NCI-H510A treated with DMSO at 0.1 percent for 48 hours (cell line): ENCODE measurements at regions not wholly inside any gene's neighbourhood (a gene's known extent, or its start where the extent isn't known, plus 50 kb on each side); places are given as distances from the start of the nearest gene placed in this dataset.

Experiments
- DNase-seq: peaks from one replicate; lab custom pipeline; 2025; lab: John Stamatoyannopoulos, UW

DNA sequence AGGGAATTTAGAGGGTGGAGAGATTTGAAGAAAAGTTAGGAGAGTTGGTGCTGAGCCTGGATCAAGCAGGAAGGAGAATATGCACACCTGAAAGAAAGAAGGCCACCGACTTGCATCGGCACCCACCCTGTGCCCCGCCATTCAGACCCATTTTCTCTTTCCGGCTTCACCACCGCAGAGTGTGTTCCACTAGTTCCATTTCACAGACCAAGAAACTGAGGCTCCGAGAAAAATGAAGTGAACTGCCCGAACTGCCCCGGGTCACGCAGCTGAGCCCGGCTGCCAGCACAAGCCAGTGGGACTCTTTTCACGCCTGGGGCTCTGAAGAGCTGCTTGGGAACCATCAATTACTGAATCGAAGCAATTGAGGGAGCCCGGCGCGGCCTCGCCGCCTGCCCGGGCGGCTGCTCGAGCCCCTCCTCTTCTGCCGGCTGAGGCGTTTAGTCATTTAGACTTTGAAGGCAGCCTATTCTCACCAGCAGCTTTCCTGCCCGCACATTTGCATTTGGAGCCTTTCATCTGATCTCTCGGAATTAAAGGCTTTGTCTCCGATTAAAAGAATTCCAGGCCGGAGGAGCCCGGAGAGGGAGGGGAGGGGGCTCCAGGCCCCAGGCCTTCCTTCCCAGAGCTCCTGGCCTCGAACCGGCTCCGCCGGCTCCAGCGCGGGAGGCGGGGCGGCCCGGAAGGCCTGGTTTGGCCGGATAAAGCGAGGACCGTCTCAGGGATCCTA is 140.2 kb upstream of the PJA1 start:
- no peak for DNase-seq

DNA sequence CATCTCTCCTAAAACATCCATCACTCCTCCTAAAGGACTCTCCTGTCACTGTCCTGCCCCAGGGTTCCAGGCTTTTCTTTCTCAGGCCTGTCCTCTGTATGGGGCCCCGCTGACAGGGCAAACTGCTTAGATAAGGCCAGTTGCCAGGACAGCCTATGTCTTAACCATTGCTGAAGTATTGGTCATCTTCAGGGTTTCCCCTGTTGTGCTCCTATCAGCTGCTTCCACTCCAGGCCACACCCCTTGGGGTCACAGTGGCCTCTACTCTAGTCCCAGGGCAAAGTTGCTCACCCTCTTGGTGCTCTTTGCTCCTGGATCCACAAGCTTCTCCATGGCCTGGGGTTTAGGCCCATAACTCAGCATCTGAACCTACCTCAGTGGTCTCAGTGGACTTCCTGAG is 138.0 kb upstream of the PJA1 start:
- no peak for DNase-seq

DNA sequence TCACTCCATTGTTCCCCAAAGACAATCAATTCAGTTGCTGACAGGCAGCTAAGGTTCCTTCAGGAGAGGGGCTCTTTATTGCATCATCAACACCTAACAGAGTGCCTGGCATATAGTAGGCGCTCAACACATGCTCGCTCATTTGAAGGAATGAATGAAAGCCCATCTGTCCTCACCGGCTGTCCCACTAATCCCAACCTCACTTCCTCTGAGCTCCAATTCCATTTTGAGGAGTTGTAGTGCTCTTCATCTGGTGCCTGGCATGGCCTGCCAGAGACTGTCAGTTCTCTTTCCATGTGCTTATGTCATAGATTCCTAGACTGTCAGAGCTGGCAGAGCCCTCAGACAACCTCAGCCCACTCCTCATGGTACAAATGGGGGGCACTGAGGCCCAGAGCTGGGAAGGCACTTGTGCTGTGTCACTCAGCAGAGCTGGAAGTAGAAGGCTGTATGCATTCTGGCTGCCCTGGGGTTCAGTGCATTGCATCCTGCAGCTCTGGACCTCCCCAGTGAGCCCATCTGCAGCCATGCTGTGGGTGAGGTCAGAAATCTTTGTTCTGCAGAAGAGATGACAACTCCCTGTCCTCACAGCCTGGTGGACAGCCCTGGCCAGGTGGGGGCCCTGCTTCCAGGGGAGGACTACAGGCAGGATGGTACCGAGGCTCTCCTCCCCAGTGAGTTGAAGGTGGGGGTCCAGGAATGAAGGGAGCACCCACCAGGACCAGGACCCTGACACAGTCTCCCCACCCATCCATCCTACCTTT is 134.9 kb upstream of the PJA1 start:
- no peak for DNase-seq

DNA sequence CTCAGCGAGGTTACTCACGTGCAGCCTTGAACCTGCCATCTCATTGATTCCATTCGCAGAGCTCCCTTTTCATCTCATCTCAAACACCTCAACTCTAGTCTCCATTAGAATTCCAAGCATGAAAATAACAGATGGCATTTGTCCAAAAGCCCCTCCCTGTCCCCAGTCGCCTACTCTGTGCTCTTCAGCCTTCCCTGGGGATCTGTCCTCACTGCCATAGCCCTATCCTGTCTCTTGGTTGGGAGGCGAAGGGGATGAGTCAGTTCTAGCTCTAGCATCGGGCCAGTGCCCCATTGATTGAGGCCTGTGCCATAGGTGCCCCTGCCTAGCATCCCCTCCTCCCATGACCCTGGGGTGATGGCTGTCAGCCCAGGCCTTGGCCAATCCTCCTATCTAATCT is 134.0 kb upstream of the PJA1 start:
- DNase-seq, result no peak

DNA sequence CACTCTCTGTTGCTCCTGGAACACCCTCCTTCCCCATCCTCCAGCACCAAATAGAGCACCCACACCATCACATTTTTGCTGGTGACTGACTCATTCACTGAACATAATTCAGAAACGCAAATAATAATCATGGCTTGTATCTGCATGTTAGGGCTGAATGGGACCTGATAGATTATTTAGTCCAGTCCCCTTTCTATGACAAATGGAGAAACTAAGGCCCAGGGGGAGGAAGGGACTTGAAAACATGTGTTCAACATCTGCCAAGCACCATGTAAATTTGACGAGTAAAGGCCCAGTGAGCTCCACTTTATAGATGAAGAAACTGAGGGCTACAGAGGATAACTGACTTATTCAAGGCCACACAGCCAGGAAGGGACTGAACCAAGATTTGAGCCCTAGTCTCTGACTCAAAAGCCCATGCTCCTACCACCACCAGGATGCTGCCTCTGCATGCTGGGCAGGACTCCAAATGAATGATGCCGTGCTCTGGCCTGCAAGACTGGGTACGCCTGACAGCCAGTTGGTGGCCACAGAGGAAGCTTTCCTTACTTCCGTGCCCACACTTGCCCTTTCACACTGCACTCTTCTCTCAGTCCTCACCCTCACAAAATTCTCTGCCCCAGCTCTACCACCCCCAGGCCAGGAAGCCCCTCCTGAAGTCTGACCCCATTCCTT is 133.3 kb upstream of the PJA1 start:
- no peak for DNase-seq

DNA sequence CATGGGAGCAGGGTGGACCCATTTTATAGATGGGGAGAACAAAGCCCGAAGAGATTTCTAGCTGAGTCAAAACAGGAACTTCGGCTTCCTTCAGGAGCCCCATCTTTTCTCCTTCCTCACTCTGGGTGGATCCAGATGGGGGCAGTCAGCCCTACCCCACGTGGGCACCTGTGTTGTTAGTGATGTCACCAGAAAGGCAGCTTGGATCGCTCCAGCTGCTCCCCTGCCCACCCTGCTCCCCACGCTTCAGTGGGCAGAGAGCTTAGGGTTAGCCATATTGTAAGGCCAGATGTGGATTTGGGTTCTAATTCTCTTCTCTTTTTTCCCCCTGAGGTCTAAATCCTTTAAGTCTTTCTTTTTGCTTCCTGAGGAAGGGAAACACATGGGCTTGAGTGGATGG is 132.3 kb upstream of the PJA1 start:
- DNase-seq, result no peak

DNA sequence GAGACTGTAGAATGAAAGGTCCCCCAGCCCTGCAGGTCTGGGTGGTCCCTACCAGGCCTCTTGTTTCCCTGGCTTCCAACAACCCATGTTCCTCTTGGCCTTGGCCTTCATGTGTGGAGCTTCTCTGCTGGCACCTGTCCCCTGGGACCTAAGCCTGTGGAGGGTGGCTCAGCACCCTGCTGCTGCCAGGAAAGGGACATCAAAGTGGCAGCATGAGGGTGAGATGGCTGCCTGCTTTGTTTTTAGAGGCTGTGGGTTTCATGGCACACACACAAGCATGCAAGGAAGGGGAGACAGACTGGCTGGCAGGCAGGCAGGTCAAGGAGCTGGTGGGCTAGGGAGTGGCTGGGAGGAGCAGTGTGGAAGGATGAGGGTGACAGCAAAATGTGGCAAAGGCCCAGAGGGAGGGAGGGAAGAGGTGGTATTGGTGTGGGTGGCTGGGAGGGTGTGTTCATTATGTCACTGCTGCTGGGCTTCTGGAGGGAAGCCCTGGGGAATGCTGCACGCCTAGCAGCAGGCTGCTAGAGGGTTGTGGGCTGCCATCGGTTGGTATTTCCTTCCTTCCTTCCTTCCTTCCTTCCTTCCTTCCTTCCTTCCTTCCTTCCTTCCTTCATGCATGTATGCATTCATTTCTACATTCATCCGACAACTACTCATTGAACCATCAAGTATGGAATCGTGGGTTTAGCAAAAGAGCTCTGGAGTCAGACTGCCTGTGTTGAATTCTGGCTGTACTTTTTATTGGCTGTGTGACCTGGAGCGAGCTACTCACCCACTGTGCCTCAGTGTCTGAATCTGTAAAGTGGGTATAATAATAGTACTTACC is 128.7 kb upstream of the PJA1 start:
- DNase-seq, result no peak

DNA sequence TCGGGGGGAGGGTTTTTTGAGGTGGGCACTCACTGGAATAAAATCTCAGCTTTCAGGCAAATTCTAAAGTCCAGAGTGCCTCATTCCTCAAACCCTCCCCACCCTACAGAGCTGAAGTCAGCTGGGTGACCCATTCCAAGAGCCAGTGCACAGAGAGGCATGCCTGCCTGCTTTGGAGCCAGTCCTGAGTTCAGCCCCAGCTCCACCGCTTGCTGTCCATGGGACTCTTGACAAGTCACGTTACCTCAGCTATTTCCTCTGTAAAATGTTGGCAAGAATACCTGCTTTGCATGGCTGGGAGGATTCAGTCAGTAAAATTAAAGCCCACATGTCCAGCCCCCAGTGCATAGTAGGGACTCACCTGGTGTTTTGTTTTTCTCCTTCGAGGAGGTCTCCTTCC is 125.9 kb upstream of the PJA1 start:
- no peak for DNase-seq

DNA sequence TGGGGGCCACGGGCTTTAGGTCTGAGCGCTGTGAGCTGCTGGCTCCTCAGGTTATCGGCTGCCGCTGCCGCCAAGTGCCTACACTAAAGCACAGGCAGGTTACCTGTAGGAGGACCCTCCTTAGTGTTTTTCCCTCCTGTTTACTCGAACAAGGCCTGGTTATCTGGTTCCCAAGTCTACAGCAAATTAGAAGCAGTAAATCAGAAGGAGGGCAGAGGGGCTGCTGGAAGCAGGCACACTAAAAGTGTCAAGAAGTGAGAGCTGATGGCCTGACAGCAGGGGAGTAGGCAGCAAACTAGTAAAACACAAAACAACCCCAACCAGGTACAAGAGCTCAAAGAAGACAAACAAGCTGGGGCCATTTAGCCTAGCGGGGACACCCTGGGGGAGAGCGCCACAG is 125.0 kb upstream of the PJA1 start:
- no peak for DNase-seq

DNA sequence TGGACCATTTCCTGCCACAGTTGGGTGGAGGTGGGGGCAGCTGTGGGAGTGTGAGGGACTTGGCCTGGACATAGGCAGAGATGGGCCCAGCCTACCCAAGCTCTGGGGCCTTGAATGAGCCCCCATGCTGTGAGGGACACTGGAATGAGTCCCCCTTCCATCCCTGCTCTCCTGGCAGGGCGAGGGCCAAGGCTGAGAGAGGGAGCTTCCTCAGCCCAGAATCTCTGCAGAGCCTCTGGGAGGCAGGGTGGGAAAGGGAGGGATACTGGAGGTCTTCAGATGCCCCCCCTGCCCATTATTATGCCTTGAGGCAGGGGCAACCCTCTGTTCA is 124.5 kb upstream of the PJA1 start:
- DNase-seq, result no peak

DNA sequence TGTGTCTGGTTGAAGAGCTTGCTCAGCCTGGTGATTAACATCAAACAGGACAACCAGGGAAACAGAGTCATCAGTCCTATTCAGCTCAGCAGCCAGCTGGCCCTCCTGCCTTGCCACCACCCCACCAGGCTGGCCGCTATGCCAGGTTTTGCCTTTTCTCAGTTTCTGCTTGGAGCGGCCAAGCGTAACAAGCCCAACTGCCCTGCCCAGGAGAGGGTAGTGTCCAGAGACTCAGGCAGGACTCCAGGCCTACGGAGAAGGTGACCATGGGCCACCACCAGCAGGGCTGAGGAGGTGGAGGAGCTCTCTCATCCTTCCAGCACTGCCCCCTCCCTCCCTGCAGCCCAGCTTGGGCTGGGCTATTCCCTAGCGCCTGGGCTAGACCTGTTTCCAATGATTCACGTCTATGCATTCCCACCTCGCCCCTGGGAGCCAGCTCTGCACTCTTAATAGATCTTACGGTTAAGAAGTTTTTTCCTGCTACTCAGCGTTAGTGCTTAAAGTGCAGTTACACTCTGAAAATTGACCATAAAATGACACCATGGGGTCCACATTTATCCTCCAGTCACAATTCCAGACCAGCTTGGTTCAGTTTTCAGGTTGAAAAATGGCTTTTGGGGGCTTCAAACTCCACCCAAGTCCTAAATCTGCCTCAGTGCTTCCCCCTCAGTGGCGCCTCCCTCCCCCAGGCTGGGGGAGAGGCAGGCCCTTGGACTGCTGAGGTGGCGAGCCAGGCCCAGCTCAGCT is 124.0 kb upstream of the PJA1 start:
- DNase-seq, result no peak

DNA sequence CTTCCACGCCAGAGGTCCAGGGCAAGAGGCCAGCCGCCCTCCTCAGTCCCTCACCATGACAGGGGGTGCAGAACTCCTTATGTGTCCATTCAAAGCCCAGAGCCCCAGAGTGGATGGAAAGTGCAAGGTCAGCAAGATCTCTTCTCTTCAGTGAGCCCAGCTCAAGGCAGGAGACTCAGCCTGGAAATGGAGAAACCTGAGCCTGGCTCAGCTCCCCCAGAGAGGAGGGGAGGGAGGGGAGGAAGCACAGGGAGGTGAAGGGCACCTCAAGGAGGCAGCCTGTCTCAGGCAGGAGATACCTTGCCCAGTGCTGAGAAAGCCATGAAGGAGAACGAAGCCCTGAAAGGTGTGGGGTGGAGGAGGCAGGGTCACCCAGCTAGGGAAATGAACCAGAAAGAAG is 121.8 kb upstream of the PJA1 start:
- no peak for DNase-seq

DNA sequence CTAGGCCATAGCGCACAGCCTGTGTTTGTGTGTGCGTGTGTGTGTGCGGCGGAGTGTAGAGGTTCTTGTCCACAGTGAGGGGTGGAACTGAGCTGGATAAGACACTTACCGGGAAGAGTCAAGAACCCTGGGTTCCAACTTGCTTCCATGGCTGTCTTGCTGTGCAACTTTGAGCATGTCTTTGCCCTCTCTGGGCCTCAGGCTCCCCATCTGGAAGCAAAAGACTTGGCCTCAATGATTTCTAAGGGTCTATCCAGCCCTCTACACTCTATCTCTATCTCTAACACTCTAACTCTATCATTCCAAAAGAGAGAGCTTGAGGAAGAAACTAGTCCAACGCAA is 121.3 kb upstream of the PJA1 start:
- no peak for DNase-seq

DNA sequence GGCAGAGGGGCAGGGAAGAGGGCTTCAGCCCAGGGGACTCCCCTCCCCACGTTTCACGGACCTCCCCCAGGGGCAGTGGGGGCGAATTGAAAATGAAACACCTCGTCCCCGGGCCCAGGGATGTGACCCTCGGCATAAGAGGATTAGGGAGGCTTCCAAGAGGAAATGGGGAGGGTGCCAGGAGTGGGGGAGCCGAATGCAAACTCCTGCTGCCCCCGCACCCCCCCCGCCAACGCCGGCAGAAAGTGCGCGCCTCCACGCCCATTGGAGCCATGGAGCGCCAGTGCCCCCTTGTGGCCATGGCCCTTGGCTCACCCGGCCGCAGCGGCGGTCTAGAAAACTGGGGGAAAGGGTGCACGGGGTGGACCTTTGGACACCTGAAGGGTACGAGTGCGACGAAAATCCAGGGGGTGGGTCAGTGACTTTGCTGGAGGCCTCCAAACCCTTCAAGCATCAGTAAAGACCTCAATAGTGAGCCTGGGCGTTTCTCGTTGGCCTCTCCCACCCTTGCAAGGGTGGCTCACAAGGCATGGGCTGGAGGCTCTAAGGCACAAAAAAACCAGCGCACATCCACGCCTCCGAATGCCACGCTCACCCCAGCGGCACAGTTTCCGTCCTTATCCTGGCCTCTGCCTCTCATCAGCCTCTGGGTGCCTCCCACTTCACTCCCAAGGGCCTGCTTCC is 120.8 kb upstream of the PJA1 start:
- peak; percentile 13 for DNase-seq

DNA sequence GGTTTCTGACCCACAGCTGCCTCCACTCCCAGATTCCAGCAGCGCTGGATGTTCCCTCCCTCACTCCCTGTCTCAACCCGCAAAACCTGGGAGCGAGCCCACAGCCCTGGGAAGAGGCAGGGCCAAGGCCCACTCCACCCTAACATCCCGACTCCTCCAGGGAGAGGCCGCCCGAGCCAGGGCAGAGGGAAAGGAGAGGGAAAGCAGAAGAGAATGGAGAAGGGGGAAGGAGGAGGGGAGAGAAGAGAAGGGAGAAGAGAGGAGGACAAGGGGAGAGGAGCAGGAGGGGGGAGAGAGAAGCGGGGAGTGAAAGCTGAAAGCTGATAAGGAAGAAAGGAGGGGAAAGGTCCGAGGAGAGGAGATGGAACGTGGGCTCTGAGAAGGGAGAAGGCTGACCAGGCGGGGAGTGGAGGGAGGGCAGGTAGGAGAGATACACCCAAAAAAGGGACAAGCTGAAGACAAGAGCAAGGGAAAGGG is 120.2 kb upstream of the PJA1 start:
- no peak for DNase-seq

DNA sequence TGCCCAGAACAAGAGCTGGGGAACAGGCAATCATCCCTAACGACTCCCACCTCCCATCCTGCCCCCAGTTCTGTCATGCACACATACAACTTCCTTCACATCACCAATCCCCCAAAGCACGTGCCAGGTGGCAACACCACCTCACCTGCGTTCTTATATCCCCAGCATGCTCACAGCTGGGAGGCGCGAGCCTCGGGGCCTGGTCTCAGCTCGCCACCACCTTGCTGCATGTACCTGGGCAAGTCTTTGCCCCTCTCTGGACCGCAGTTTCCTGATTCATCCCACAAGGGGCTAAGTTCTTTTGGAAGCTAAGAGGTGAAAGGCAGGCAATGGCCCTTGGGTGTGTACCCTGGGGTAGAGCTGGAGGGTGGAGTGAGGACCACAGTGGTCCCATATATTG is 119.2 kb upstream of the PJA1 start:
- no peak for DNase-seq

DNA sequence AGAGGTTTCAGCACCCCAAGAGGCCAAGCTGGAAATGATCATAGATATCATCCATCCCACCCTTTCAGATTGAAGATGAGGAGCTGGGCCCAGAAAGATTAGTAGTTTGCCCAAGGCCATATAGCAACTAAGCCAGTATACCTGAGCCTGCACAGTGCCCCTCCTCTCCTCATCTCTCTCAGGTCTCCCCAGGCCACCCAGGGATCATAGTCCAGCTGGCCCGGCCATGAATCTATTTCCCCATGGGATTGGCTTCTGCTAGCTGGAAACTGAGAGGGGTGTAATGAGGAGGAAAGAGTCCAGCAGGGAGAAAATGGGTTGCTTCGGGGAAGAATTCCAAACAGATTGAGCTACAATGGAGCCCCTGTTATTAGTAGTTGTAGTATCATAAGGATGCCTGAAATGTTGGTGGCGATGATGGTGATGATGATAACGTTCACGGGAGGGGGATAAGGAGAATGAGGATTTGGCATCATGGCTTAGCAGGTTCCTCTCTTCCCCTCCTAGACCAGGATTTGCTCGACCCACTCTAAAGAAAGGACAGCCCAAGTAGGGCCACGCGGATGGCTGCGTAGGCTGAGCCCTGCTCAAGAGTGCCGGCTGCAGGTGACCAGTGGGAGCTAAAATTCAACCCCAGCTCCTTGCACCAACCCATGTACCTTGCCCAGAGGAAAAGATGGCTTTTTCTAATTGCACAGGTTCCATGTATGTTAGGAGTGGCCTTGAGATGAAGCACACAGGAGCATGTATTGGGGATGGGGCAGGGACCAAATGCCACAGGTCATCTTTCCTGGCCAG is 117.8 kb upstream of the PJA1 start:
- DNase-seq, result no peak

DNA sequence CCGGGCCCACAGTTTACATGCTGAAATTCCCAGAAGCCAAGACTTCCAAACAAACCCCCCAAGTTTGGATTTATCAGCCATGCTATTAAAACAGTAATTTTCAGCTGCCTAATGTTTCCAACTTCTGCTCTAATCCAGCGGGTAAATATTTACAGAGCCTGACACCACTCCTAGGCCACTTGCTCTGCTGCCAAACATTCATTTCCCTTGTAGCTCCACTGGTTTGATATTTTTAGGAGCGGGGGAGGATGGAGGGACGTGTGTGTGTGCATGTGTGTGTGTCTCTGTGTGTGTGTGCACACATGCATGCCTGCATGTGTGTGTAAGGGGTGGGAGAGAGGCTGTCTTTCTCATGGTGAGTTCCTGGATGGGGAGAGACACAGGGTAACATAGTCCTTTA is 115.7 kb upstream of the PJA1 start:
- DNase-seq, result no peak

DNA sequence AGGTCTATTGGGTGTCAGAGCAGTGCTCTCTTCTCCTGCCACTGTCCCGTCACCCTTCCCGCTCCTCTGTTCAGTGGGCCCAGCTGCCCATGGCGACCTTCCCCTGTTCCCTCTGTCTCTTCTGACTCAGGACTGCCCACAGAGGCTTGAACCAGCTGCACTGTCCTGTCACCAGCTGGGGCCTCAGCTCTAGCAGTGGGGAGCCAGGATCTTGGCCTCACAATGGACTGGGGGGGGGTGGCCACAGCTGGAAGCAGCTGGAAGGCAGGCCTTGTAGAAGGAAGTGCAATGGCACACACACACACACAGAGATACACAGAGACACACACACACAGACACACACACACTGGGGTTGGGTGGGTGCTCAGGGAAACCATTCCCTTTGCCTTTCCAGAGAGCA is 114.0 kb upstream of the PJA1 start:
- DNase-seq, result no peak

DNA sequence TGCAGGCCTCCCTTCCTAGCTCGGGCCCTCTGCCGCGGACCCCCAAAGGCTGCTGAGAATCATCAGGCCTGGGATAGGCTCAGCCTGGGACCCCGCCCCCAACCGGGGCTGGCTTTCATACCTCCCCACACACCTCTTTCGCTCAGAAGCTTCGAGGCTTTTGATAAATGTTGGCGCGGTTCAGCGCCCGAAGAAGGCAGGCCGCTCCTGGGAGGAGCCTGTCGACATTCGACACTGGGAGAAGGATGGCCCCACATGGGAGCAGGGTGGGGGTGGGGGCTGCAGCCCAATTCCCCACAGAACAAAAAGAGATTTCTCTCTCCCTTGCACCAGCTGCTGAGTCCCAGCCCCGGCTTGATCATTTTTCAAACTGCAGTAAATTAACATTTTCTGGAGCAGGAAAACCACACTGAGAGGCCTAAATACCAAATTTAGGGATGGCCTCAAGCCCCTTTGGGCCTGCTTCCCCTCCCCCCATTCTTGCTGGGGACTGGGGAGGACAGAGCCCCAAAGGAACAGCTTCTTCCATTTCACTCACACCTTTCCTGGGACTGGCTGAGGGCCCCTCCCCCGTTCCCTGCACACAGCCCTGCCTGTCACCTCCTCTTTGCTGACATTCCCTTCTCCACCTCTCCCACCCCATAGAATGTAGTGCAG is 112.9 kb upstream of the PJA1 start:
- no peak for DNase-seq
